Activated CD8-positive, alpha-beta memory T cell treated with anti-CD3 and anti-CD28 coated beads, Interleukin-2, amount 50 U/mL, for 48 hours (primary cell): ENCODE measurements at regions not wholly inside any gene's neighbourhood (a gene's known extent, or its start where the extent isn't known, plus 50 kb on each side); places are given as distances from the start of the nearest gene placed in this dataset.
"Not testable (repeated sequence)": the region's sequence is repeated elsewhere in the genome, so short reads cannot be mapped to it uniquely, and the experiment has no call there.

Experiments used
- DNase-seq: peaks from one replicate; pipeline ENCODE4 v3.0.0-alpha.2; 2020

- DNase-seq = no peak
These were observed 715.1 kb downstream of the MAT2B start for GRCh38 chr5:164220522-164220921.

- DNase-seq = no peak
These were observed 718.8 kb downstream of the MAT2B start for GRCh38 chr5:164224236-164224635.

GRCh38 chr5:164224772-164225171, 719.4 kb downstream of the MAT2B start:
- DNase-seq = no peak

- no peak for DNase-seq
These were observed 724.9 kb downstream of the MAT2B start for GRCh38 chr5:164230341-164230740.

DNA sequence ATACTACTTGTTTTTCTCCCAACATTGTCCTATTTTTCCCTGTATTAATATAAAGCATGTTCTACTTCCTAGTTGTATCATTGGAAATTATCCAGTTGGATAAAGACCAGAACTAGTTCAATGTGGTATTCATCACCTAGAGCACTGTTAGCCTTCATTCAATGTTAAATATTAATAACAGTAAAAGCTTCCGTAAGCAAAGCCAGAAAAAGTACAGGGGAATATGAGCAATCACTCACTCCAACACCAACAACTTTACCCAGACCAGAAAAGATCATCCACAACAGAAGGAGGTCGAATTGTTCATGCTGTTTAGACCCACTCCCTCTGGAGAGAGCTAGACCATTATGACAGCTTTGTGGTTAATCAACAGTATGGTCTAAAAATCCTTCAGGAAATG, 728.4 kb downstream of the MAT2B start:
- DNase-seq = no peak

DNA sequence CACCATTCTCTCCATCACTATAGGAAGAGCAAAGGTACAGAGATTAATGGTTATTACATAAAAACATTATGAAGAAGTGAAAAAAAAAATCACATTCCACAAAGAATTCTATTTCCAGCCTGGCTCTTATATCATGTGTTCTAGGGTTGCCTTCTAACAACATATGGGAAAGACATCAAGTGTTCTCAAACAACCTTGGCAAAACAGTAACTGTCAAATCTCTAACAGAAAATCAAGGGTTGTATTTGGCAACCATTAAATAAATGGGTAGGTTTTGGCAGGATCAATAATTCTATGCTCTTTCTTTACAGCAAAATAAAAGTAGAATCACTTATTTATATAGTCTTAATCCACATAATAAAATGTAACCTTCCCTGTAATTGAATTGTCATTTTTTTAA, 728.9 kb downstream of the MAT2B start:
- no peak for DNase-seq

GRCh38 chr5:164235300-164235891, 730.0 kb downstream of the MAT2B start:
- no peak for DNase-seq

GRCh38 chr5:164237486-164237885, 732.1 kb downstream of the MAT2B start:
- DNase-seq = no peak

GRCh38 chr5:164251781-164252180, 746.4 kb downstream of the MAT2B start:
- DNase-seq = not testable (repeated sequence)

GRCh38 chr5:164253764-164254163, 748.3 kb downstream of the MAT2B start:
- no peak for DNase-seq

DNA sequence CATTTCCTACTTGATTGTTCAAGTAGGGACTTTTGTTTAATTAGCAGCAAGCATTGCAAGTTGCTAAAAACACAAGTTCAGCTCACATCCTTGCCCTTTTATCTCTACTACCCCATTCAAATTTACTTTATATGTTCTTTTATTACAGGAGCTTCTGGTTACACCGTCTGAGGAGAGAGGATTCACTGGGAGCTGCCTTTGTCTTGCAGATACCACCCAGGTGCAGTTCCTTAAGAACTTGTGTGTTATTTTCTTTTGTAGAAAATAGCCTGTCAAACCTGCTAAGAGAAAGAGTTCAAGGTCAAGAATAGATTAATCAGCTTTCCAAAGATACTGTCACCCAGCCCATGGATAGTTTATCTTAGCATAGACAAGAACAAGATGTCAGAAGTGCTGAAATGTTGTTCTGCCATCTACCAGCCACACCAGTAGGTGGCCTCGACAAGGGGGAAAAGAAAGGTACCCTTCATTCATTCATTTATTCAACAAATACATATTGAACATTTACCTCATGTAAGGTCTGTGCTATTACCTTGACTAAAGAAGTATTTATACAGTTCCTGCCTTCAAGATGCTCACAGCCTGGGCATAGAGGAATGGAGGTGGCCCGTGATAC, 750.3 kb downstream of the MAT2B start:
- no peak for DNase-seq

GRCh38 chr5:164256351-164256750, 750.9 kb downstream of the MAT2B start:
- DNase-seq = no peak

DNA sequence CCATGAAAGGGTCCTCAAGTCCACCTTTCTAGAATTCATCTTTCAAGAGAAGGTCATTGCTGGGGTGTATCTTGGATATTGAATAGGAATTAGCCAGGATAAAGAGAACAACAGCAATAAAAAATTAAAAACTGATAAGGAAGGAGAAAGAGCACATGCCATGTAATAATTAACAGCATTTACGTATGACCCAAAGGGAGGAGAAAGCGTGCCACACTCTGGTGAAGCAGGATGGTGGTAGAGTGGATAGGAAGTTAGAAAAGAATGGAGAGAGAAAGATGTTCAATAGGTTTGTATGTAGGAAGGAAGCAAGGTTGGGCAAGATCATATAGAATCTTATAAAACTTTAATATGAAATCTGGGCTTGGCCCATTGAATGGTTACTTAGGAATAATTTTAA, 751.5 kb downstream of the MAT2B start:
- DNase-seq = no peak

DNA sequence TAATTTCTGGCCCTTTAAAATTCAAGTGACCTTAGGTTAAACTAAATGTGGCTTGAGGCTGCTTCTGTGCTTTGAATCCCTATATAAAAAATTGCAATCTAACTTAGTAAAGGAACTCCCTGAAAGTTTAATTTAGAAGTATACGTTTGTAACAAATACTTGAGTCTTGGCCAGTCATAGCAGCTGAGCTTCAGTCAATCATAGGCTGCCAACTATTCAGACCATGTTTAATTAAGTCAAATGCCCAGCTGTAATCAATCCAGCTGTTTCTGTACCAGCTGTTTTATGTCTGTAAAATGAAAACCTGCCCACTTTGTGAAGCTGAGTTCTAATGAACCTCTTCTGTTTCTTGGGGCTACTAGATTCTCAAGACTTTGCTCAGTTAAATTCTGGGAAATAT, 760.1 kb downstream of the MAT2B start:
- no peak for DNase-seq

DNA sequence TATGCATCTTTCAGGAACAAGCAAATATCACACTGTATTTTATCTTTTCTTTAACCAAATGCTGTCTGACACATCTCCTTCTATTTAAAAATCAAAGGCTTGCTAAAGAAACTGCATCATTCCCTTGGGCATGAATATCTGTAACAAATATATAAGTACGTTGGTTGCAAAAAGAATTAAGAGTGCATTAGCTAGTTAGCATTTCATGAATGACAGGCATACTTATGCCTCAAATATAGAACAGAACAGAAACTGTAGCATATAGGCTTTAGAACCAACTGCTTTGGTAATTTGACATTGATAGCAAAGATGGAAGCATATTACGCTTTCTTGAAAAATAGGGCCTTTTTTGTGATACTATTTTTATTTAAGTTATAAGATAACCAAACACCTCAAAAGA, 761.2 kb downstream of the MAT2B start:
- DNase-seq = no peak

DNA sequence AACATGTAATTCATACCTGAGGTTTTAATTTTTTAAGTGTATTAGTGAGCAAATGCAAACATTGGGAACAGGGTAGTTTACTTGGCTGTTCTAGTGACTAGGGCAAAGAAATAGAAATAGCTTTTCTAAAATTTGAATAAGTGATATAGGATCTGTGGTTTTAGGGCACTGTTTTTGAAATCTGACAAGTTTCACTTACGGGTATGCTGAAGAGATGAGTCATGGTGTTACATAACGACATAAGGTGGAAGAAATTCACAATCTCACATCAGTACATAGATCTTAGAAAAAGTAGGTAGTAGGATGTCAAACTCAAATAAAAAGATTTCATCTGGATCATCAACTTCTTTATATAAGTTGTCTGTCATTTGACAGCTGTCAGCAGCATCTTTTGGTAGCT, 772.3 kb downstream of the MAT2B start:
- no peak for DNase-seq

DNA sequence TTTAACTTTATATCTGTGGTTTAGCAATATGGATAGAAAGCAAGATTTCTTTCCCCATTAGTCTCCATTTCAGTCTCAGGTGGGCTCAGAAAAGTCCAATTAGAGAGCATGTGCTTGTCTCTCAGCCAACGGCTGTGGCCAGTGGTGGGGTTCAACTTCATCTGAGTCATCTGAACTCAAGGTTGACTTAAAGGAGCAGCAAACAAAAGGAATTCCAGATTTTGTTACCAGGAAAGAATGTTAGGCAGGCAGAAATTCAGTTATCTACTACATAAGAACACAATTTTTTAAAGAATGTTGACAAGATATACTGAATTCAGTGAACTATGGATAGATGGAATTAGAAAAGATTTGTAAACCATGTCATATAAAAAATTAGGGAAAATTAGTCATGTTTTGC, 784.1 kb downstream of the MAT2B start:
- no peak for DNase-seq

- DNase-seq = no peak
These were observed 791.2 kb downstream of the MAT2B start for GRCh38 chr5:164296603-164297080.

- DNase-seq = no peak
These were observed 792.7 kb downstream of the MAT2B start for GRCh38 chr5:164298165-164298564.

DNA sequence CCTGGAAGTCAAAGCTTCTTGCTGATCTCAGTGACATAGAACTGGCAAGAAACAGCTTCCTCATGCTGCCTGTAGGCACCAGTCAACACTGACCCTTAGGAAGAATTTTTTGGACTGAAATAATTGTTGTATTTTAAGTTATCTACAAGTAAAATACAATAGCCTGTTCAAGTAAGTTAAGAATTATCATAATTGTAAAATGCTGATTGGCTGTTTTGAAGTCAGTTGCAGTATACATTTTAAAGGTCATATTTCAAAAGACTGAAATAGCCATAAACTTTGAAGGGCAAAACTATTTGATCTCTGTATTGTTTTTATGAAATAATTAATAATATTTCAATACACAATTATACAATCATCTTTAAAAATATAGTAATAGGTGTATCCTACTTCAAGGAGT, 794.9 kb downstream of the MAT2B start:
- no peak for DNase-seq

GRCh38 chr5:164301136-164301535, 795.7 kb downstream of the MAT2B start:
- no peak for DNase-seq

GRCh38 chr5:164301708-164302107, 796.3 kb downstream of the MAT2B start:
- DNase-seq = no peak

GRCh38 chr5:164302533-164303235, 797.3 kb downstream of the MAT2B start:
- no peak for DNase-seq

GRCh38 chr5:164303646-164304215, 798.3 kb downstream of the MAT2B start:
- DNase-seq = no peak
